ENCODE measurements at regions not wholly inside any gene's neighbourhood (a gene's known extent, or its start where the extent isn't known, plus 50 kb on each side); places are given as distances from the start of the nearest gene placed in this dataset.

- Histone ChIP-seq H3K4me1 (no peaks in the 10 kb centered on the region), H3K27ac (no peak overlapping the region), H3K4me3 (no peak overlapping the region), H3K9me3 (no peaks in the 10 kb centered on the region), H3K36me3 (replicated peaks in 1 of 2; ENCODE audit: insufficient read depth in 1 of 2, low read depth in 2 of 2) (no peaks in the 10 kb centered on the region), H3K27me3 (no peaks in the 10 kb centered on the region)
- DNase-seq, result no peak
- WGBS, 2 donors, result 92 to 98% methylated on average over 3 of the region's 3 CpGs
- intact Hi-C loops (cut with DNase I), result no loop called here
- ATAC-seq, result no peak
- TF ChIP-seq POLR2A (IDR thresholded peaks at IDR 0.05) (no peak), CTCF (IDR thresholded peaks at IDR 0.05) (no peak)
These were observed 1037.3 kb downstream of the DIAPH3 start for GRCh38 chr13:59126474-59126873.

GRCh38 chr13:59133903-59134302 is 1029.8 kb downstream of the DIAPH3 start:
- Histone ChIP-seq H3K9me3 (no peaks in the 10 kb centered on the region), H3K4me3 (no peak overlapping the region), H3K36me3 (replicated peaks in 1 of 2; ENCODE audit: insufficient read depth in 1 of 2, low read depth in 2 of 2) (no peaks in the 10 kb centered on the region), H3K27me3 (no peaks in the 10 kb centered on the region), H3K27ac (no peak overlapping the region), H3K4me1 (no peaks in the 10 kb centered on the region)
- WGBS, 2 donors, result 84 to 94% methylated on average over 3 of the region's 3 CpGs
- intact Hi-C loops (cut with DNase I), result no loop called here
- no peak for ATAC-seq
- TF ChIP-seq CTCF (IDR thresholded peaks at IDR 0.05), result no peak
- no peak for DNase-seq

GRCh38 chr13:59144700-59145099 is 1019.0 kb downstream of the DIAPH3 start:
- Histone ChIP-seq H3K27ac (no peak overlapping the region), H3K9me3 (no peaks in the 10 kb centered on the region), H3K4me3 (no peak overlapping the region), H3K4me1 (peaks cover 14% of the 10 kb centered on the region), H3K27me3 (no peaks in the 10 kb centered on the region), H3K36me3 (replicated peaks in 1 of 2; ENCODE audit: insufficient read depth in 1 of 2, low read depth in 2 of 2) (no peaks in the 10 kb centered on the region)
- ATAC-seq (peak; percentile 70), DNase-seq (peak in 2 of 4 donors; percentile 13 to 22)
- TF ChIP-seq POLR2A (IDR thresholded peaks at IDR 0.05) (no peak), CTCF (IDR thresholded peaks at IDR 0.05) (no peak)
- intact Hi-C loops (cut with DNase I), result no loop called here
- 21 to 26% methylated on average over 1 of the region's 1 CpG for WGBS, 2 donors

GRCh38 chr13:59145381-59145780 is 1018.3 kb downstream of the DIAPH3 start:
- intact Hi-C loops (cut with DNase I), result no loop called here
- Histone ChIP-seq H3K4me3 (no peak overlapping the region), H3K27ac (no peak overlapping the region), H3K9me3 (no peaks in the 10 kb centered on the region), H3K4me1 (peaks cover 14% of the 10 kb centered on the region), H3K36me3 (replicated peaks in 1 of 2; ENCODE audit: insufficient read depth in 1 of 2, low read depth in 2 of 2) (no peaks in the 10 kb centered on the region), H3K27me3 (no peaks in the 10 kb centered on the region)
- TF ChIP-seq POLR2A (IDR thresholded peaks at IDR 0.05), result no peak
- TF ChIP-seq CTCF (IDR thresholded peaks at IDR 0.05), result no peak
- DNase-seq, result no peak
- ATAC-seq, result no peak
- whole genome bisulfite sequencing, 2 donors, result 91% methylated on average over 4 of the region's 4 CpGs

GRCh38 chr13:59157181-59157580 is 1006.5 kb downstream of the DIAPH3 start:
- 80 to 88% methylated on average over 3 of the region's 3 CpGs for WGBS, 2 donors
- DNase-seq (no peak), ATAC-seq (no peak)
- intact Hi-C loops (cut with DNase I), result no loop called here
- Histone ChIP-seq H3K27me3 (no peaks in the 10 kb centered on the region), H3K4me3 (no peak overlapping the region), H3K4me1 (no peaks in the 10 kb centered on the region), H3K27ac (no peak overlapping the region), H3K36me3 (replicated peaks in 1 of 2; ENCODE audit: insufficient read depth in 1 of 2, low read depth in 2 of 2) (no peaks in the 10 kb centered on the region), H3K9me3 (no peaks in the 10 kb centered on the region)
- TF ChIP-seq POLR2A (IDR thresholded peaks at IDR 0.05) (no peak), CTCF (IDR thresholded peaks at IDR 0.05) (no peak)
